ENCODE measurements at regions not wholly inside any gene's neighbourhood (a gene's known extent, or its start where the extent isn't known, plus 50 kb on each side); places are given as distances from the start of the nearest gene placed in this dataset.

DNA sequence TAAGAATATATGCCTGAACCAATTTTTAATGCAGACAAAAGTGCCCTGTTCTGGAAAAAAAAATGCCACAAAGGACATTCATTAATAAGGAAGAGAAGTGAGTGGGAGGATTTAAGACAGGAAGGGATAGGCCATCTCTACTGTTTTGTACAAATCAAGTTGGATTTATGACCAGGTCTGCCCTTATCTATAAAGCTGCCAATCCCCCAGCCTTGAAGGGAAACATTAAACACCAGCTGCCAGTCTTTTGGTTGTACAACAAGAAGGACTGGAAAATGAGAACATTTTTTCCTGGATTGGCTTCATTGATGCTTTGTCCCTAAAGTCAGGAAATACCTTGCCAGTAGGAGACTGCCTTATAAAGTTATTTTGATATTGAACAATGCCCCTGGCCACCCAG lies 444.0 kb downstream of the NPHP4 start:
- intact Hi-C loops (cut with DNase I), result no loop called here
- DNase-seq, result no peak
- no peaks in the 10 kb centered on the region for H3K4me1 ChIP-seq
- H3K27me3 ChIP-seq, result peaks cover 0 to 23% (median 0%) of the 10 kb centered on the region in 9 donors
- H3K27ac ChIP-seq, result no peak overlapping the region
- H3K4me3 ChIP-seq, result no peak overlapping the region
- TF ChIP-seq POLR2A (IDR thresholded peaks at IDR 0.05), result no peak
- TF ChIP-seq, protein P1, sequence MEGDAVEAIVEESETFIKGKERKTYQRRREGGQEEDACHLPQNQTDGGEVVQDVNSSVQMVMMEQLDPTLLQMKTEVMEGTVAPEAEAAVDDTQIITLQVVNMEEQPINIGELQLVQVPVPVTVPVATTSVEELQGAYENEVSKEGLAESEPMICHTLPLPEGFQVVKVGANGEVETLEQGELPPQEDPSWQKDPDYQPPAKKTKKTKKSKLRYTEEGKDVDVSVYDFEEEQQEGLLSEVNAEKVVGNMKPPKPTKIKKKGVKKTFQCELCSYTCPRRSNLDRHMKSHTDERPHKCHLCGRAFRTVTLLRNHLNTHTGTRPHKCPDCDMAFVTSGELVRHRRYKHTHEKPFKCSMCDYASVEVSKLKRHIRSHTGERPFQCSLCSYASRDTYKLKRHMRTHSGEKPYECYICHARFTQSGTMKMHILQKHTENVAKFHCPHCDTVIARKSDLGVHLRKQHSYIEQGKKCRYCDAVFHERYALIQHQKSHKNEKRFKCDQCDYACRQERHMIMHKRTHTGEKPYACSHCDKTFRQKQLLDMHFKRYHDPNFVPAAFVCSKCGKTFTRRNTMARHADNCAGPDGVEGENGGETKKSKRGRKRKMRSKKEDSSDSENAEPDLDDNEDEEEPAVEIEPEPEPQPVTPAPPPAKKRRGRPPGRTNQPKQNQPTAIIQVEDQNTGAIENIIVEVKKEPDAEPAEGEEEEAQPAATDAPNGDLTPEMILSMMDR (IDR thresholded peaks at IDR 0.05), result no peak
- ATAC-seq, result no peak
- no peaks in the 10 kb centered on the region for H3K36me3 ChIP-seq
- H3K9me3 ChIP-seq, result peaks cover 0 to 5% (median 0%) of the 10 kb centered on the region in 12 donors

DNA sequence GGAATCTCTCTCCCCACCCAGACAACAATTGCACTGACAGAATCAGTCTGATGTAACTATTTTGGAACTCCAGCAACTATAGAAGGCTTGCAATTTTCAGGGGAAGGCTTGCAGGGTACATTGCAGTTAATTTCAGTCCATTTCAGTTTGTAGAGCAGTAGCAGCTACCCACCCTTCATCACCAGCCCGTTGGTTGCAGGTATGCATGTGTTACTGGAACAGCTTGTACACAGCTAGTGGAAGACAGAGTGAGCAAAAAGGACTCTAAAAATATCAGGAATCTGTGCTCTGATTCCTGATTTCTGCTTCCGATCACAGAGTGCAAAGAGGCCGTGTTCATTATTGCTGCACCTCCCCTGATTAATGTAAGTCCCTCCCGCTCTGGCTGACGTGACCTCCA lies 449.0 kb downstream of the NPHP4 start:
- H3K4me3 ChIP-seq, result no peak overlapping the region
- no peak for DNase-seq
- intact Hi-C loops (cut with DNase I), result no loop called here
- peaks cover 0 to 41% (median 7%) of the 10 kb centered on the region in 9 donors for H3K27me3 ChIP-seq
- no peaks in the 10 kb centered on the region for H3K36me3 ChIP-seq
- H3K4me1 ChIP-seq, result no peaks in the 10 kb centered on the region
- no peak for ATAC-seq
- peaks cover 0 to 10% (median 0%) of the 10 kb centered on the region in 12 donors for H3K9me3 ChIP-seq
- no peak overlapping the region for H3K27ac ChIP-seq
- 56 to 68% (median 60%) methylated on average over 5 of the region's 5 CpGs for WGBS, 4 donors
- TF ChIP-seq, protein P1 (IDR thresholded peaks at IDR 0.05), result no peak
- no peak for TF ChIP-seq POLR2A (IDR thresholded peaks at IDR 0.05)

DNA sequence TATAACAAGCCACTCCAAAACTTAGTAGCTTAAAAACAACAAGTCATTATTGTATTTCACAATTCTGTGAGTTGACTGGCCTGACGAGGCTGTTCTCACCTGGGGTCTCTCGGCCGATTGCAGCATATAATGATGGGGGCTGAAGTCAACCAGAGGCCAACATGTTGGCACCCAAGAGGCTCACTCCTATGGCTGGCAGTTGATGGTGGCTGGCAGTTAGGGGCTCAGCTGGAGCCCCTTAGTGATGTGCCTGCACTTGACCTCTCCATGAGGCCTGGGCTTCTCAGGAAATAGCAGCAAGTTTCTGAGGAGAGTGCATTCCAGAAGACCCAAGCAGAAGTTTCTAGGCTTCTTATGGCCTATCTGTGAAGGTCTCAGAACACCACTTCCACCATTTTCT lies 459.4 kb downstream of the NPHP4 start:
- intact Hi-C loops (cut with DNase I), result no loop called here
- no peak for ATAC-seq
- Histone ChIP-seq H3K27ac (no peak overlapping the region), H3K4me3 (no peak overlapping the region), H3K36me3 (no peaks in the 10 kb centered on the region), H3K27me3 (peaks cover 0 to 20% (median 0%) of the 10 kb centered on the region in 9 donors), H3K9me3 (peaks cover 0 to 20% (median 0%) of the 10 kb centered on the region in 12 donors), H3K4me1 (no peaks in the 10 kb centered on the region)
- DNase-seq, result no peak
- WGBS, 4 donors, result 85 to 93% (median 87%) methylated on average over 3 of the region's 3 CpGs
- TF ChIP-seq, protein P1 (IDR thresholded peaks at IDR 0.05), result no peak
- no peak for TF ChIP-seq POLR2A (IDR thresholded peaks at IDR 0.05)

DNA sequence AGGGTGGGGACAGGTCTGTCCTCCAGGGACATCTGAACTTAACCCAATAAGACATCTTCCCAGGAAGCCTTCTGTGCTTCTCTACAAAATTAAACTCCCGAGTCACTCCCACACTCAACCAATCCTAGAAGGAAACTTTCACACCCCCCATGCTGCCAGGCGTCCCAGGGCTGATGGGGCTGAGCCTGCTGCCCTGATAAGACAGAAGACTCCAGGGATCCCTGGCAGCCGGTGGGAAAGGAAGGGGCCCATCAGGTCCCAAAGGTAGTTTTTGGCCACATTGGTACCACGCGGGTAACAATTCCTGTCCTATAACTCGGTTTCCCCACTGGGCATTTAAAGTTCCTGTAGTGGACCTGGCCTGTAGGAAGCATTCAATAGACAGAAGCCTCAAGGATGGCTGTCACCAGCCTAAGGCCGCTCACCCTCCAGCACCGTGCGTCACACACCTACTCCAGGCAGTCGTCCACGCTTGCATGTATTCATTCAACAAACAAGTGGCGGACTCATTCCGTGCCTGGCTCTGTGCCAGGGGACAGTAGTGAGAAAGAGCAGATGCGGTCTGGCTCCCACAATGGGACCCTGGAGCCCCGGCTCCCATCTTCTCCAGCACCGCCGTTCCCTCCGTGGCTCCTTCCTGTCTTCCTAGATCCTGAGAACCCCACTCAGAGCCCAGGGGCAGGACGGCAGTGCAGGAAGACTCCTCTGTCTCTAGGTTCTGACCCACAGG lies 465.2 kb downstream of the NPHP4 start:
- no peak overlapping the region for H3K27ac ChIP-seq
- H3K4me3 ChIP-seq, result no peak overlapping the region
- TF ChIP-seq, protein P1 (IDR thresholded peaks at IDR 0.05), result no peak
- no peak for TF ChIP-seq POLR2A (IDR thresholded peaks at IDR 0.05)
- H3K36me3 ChIP-seq, result no peaks in the 10 kb centered on the region
- 71 to 78% (median 71%) methylated on average over 18 to 19 of the region's 19 CpGs for WGBS, 4 donors
- DNase-seq (no peak), ATAC-seq (no peak)
- H3K27me3 ChIP-seq, result peaks cover 0 to 35% (median 5%) of the 10 kb centered on the region in 9 donors
- intact Hi-C loops (cut with DNase I), result no loop called here
- peaks cover 0 to 20% (median 0%) of the 10 kb centered on the region in 12 donors for H3K9me3 ChIP-seq
- no peaks in the 10 kb centered on the region for H3K4me1 ChIP-seq

Measured in heart left ventricle (tissue), 16 donors.